D721Med (cell line): ENCODE measurements at regions not wholly inside any gene's neighbourhood (a gene's known extent, or its start where the extent isn't known, plus 50 kb on each side); places are given as distances from the start of the nearest gene placed in this dataset.

Source experiments
- DNase-seq: peaks from one replicate; pipeline ENCODE4 v3.0.0; 2011; ENCODE audit warnings: low spot score; ENCODE audit not compliant: insufficient read length
- FAIRE-seq: peaks from 2 replicates; lab custom pipeline; 2011; peaks lifted over from hg19 to GRCh38; lab: Jason Lieb, UNC
- TF ChIP-seq, protein P1 (sequence below): IDR thresholded peaks from 2 replicates; pipeline ENCODE4 v1.5.1; 2012; ENCODE audit warnings: mild to moderate bottlenecking, control low read depth; ENCODE audit not compliant: insufficient read depth; ENCODE audit errors: missing control alignments

DNA sequence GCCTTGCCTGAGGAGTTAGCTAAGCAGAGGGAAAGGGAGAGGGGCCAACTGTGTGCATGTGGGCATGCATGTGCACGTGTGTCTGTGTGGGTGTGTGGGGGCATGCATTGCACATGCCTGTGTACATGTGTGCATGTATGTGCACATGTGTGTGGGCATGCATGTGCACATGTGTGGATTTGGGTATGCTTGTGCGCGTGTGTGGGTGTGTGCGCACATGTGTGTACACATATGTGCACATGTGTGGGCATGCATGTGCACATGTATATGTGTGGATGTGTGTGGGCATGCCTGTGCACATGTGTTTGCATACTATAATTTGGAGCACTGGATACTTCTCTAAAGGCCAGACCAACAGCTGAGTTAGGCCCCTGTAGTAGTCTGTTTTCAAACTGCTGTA lies 350.0 kb downstream of the PRDM2 start:
- no peak for FAIRE-seq
- no peak for DNase-seq
- TF ChIP-seq, protein P1, sequence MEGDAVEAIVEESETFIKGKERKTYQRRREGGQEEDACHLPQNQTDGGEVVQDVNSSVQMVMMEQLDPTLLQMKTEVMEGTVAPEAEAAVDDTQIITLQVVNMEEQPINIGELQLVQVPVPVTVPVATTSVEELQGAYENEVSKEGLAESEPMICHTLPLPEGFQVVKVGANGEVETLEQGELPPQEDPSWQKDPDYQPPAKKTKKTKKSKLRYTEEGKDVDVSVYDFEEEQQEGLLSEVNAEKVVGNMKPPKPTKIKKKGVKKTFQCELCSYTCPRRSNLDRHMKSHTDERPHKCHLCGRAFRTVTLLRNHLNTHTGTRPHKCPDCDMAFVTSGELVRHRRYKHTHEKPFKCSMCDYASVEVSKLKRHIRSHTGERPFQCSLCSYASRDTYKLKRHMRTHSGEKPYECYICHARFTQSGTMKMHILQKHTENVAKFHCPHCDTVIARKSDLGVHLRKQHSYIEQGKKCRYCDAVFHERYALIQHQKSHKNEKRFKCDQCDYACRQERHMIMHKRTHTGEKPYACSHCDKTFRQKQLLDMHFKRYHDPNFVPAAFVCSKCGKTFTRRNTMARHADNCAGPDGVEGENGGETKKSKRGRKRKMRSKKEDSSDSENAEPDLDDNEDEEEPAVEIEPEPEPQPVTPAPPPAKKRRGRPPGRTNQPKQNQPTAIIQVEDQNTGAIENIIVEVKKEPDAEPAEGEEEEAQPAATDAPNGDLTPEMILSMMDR: no peak

DNA sequence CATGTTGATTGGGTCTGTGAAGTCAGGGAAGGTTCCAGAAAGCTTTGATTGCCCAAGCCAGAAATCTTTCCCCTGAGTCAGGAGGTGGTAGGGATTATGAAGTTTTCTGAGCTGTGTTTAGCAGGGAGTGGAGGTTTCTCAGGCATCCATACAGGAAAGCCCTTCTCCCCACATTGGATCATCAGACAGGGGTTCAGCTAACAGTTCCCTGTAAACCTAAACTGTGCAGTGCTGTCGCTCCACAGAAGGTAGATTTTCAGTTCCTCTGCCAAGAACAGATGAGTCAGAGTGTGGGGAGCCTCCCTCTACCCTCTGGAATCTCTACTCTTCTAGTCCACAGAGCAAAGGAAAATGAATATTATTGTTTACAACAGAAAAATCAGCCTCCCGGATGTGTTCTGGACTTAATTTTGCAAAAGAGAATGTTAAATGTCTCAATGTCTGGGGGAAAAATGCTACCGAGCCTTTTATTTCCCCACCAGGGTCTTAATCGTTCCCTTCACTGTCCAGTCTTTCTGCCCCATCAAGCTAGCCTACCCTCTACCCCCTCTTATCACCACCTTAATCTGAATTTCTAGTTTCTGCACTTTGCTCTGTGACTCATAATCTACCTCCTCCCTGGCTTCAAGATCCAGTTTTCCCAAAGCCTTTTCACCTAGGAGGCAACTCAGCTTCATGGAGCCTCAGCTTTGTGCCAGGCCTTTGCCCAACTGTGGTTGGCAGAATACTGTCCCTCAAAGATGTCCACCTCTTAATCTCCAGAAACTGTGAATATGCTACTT lies 355.6 kb downstream of the PRDM2 start:
- DNase-seq (no peak), FAIRE-seq (no peak)
- TF ChIP-seq, protein P1: no peak

DNA sequence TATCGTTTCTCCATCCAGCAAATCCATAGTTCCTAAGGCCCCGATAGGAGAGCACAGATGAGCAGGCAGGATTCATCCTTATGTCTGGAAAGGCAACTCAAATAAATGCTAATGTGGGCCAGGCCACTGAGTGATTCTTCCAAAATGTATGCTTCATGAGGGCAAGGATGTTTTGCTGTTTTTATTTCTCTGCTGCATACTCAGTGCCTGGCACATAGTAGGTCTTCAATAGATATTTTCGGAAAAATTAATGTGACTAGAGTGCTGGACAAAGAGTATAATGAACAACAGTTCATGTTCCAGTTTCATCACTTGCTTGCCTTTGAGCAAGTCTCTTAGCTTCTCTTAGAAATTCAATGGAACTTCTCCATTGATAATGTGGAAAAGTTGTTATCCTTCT lies 357.7 kb downstream of the PRDM2 start:
- DNase-seq (no peak), FAIRE-seq (no peak)
- TF ChIP-seq, protein P1: no peak

DNA sequence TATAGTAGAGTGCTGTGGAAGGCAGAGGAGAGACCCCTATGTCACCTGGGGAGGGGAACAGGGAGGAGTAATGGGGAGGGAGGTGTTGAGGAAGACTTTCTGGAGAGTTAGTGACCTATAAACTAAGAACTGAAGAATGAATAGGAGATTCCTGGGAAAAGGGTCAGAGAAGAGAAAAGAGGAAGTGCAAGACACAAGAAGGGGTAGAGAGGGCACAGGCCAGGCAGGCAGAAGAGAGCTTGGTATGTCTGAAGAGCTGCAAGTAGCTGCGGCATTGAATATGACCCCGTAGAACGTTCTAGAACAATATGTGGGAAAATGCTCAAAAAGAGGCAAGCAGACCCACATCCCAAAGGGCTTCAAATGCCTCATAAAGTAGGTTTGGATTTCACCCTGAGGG lies 361.2 kb downstream of the PRDM2 start:
- DNase-seq: no peak
- TF ChIP-seq, protein P1: no peak
- no peak for FAIRE-seq

DNA sequence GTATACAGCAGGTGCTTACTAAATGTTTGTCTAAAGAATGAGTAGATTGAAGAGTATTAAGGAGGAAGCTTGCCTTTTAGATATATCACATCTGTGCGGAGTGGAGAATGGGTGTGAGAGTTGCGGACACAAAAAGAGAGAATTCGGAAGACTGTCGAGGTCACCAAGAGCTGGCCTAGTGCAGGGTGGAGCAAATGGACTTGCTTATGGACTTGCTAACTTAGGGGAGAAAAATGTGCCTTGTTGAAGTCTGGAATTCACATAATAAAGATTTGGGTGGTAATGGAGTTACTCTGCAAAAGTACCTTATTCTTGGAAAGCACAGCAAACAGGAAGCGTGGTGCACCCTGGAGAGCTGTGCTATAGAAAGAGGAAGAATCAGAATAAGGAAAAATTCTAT lies 361.7 kb downstream of the PRDM2 start:
- no peak for DNase-seq
- TF ChIP-seq, protein P1: no peak
- no peak for FAIRE-seq

DNA sequence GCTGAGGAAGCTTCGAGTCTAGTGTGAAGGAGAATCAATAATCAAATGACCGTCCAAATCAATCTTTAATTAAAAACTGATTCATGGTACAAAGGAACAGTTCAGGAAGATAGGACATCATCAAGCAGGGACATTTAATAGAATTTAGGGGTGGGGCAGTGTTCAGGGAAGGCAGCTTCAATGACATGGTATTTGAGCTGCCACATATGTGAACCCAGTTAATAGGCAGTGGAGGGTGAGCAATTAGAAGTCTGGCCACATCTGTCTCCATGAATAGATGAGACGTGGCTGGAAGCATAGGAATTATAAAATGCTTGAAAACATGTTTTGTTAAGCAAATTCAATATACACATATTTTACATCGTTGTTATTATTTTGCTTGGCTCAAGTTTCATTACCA lies 362.7 kb downstream of the PRDM2 start:
- FAIRE-seq: no peak
- no peak for DNase-seq
- TF ChIP-seq, protein P1: no peak
